GM12873 (cell line): ENCODE measurements at regions not wholly inside any gene's neighbourhood (a gene's known extent, or its start where the extent isn't known, plus 50 kb on each side); places are given as distances from the start of the nearest gene placed in this dataset.

ENCODE experiments used
- CTCF ChIP-seq: IDR thresholded peaks from 2 replicates; pipeline ENCODE4 v1.5.1; 2012; ENCODE audit warnings: low read depth, mild to moderate bottlenecking, moderate library complexity, low read length, control low read depth; ENCODE audit not compliant: insufficient read depth; ENCODE audit errors: missing control alignments

DNA sequence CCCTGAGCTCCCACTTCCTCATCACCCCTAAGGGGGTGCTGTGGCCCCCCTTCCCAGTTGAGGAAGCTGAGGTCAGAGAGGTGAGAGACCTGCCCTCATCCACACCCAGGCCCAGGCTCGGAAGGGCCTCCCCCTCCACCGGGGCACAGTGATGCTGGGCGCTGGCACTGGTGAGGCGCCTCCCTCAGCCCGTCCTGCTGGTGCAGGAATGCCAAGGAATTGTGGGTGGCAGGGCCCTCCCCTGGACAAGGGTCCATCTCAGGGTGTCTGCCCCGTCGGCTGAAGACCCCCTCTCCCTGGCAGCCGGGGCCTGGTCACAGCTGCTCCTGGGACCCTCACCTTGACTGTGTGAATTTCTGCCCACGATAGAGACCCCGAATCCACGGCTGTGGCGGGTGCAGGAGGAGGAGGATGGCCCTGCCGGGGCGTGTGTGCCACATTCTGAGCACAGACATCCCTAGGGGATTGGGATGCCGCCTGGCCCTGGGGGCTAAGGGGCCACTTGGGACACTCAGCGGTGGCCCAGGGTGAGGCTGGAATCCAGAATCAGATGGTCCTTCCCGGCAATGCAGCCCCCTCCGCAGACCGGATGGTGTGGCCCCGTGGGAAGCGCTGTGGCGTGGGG lies 70.2 kb upstream of the GATA5 start:
- TF ChIP-seq CTCF: no peak

GRCh38 chr20:62546606-62547005 lies 70.8 kb upstream of the GATA5 start:
- TF ChIP-seq CTCF: no peak

- no peak for TF ChIP-seq CTCF
Measured at GRCh38 chr20:62547364-62547763, 71.6 kb upstream of the GATA5 start.

DNA sequence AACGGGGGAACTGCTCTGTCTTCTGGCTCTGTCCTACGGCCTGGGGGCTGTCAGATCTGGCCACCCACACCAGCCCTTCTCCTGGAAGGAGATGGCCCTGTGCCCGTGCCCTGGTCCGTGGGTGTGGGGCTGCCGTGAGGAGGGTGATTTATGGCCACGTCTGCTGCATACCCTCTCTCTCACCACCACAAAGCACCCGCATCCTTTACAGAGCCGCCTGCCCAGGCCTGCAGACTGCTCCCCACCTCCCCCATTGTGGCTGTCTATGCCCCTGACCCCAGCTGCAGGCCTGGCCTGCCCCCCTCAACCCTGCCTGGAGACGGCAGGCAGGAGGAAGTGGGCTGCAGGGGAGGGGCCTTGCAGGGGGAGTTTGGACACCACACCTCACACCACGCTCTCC lies 72.7 kb upstream of the GATA5 start:
- no peak for TF ChIP-seq CTCF

GRCh38 chr20:62549029-62549428 lies 73.2 kb upstream of the GATA5 start:
- TF ChIP-seq CTCF: no peak

DNA sequence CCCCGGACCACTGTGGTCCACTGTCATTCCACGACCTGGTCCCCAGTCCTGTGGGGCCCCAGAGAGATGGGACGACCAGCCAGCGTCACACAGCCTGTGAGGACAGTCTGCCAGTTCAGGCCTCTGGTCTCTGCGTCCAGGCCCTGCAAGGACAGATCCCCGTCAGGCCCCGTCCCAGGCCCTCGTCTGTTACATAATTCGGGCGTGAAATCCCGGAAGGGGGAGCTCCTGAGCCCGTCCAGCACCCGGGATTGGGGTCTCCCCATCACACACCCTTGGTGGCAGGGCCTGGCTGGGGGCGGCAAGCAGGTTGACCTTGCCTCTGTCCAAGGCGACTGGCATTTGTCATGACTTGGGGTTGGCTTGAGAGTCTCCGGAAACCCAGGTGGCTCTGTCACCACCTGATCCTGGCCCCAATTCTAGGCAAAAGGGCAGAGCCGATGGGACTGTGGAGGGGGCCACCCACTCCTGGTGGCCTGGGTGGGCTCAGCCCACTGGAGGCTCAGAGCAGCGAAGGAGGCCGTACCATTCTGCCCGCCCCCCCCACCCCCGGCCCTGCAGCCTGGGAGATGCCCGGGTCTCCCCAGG lies 73.8 kb upstream of the GATA5 start:
- TF ChIP-seq CTCF: peak; percentile 3

DNA sequence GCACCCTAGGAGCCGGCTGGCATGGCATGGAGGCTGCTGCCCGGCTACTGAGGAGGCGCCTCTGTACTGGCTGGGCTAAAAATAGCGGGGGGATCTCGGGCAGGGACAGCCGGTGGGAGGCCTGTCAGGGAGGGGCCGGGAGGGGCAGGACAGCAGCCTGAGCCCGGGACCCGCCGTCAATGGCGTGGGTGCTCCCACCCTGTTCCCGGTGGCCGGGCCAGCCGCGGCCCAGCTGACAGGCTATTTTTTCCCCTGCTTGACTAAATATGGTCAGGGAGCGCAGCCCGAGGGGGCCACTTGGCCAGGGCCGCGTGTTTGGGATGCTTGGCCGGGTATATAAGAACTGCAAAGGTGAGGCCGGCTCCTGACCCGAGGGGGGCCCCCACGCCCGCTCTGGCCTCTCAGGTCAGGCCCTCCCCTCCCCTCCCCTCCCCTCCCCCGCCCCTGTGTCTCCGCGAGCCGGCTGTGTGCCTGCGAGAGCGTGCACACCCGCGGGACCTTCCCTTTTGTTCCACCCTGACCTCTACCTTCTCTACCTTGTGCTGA lies 74.4 kb upstream of the GATA5 start:
- no peak for TF ChIP-seq CTCF
